Effector memory CD8-positive, alpha-beta T cell (primary cell): ENCODE measurements at regions not wholly inside any gene's neighbourhood (a gene's known extent, or its start where the extent isn't known, plus 50 kb on each side); places are given as distances from the start of the nearest gene placed in this dataset.

Experiments used
- ATAC-seq: fragments of 150-1000 bp; cut with Tn5 transposase; replicated peaks from 2 replicates; pipeline ENCODE4 v1.10.0; 2021; ENCODE audit warnings: mild to moderate bottlenecking, moderate library complexity
- DNase-seq, 3 experiments: peaks; one replicate each; pipeline ENCODE4 v3.0.0; 2021
- H3K27ac Mint-ChIP-seq, 2 donors: one replicate each; pipeline ENCODE4 v1.8.0; 2022; ENCODE audit warnings: mild to moderate bottlenecking in 2 of 2, mixed read lengths in 2 of 2, moderate library complexity in 2 of 2
- H3K27me3 Mint-ChIP-seq, 2 donors: one replicate each; pipeline ENCODE4 v1.8.0; 2022; ENCODE audit warnings: mixed read lengths in 2 of 2
- H3K36me3 Mint-ChIP-seq: one replicate; pipeline ENCODE4 v1.8.0; 2022; ENCODE audit warnings: mild to moderate bottlenecking, moderate library complexity, mixed read lengths; ENCODE audit not compliant: insufficient read depth
- H3K4me1 Mint-ChIP-seq, 2 donors: one replicate each; pipeline ENCODE4 v1.8.0; 2022; ENCODE audit warnings: low read depth in 2 of 2, mixed read lengths in 2 of 2
- H3K4me3 Mint-ChIP-seq, 2 donors: one replicate each; pipeline ENCODE4 v1.8.0; 2022; ENCODE audit warnings: mild to moderate bottlenecking in 2 of 2, mixed read lengths in 2 of 2, moderate library complexity in 2 of 2
- H3K9me3 Mint-ChIP-seq, 2 donors: one replicate each; pipeline ENCODE4 v1.8.0; 2022; ENCODE audit warnings: mixed read lengths in 2 of 2

DNA sequence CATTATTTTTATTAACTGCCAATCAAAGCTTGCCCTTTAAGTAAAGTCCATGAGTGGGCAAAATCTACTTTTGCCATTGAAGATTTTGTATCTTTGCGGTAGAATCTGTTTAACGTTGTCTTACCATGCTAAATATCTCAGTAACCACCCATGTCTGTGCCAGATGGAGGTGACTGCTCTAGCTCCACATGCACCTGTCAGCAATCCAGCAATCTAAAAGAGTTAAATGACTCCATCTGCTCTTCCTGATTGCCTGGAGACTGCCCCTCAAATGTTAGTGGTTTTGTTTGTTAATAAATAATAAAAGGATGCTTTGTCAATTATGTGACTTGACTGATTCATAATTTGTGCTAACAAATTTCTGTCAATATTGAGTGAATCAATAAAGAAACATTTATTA lies 141.7 kb downstream of the RBM43 start:
- Mint-ChIP-seq H3K27ac (no peak overlapping the region), H3K9me3 (peaks cover 0 to 2% of the 10 kb centered on the region in 2 donors), H3K36me3 (no peaks in the 10 kb centered on the region), H3K4me1 (no peaks in the 10 kb centered on the region), H3K4me3 (no peak overlapping the region), H3K27me3 (peaks cover 17 to 26% of the 10 kb centered on the region in 2 donors)
- DNase-seq = no peak
- no peak for ATAC-seq

DNA sequence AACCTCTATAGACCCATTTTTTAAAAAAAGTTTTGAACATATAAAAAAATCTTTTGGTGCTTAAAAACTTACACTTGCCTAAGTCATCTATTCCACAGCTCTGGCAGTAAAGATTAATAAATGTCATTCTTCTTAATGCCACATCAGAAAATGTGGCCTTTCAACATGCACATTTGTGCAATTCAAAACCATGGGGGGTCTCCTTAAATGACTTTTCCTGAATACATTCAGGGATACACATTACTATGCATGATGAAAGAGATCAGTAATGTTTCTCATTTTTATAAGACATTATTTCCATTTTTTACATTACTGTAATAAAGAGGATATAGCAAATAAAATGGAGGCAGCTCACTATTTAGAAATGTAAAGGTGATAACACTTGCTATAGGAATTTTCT lies 142.3 kb downstream of the RBM43 start:
- Mint-ChIP-seq H3K27ac (no peak overlapping the region), H3K9me3 (peaks cover 0 to 2% of the 10 kb centered on the region in 2 donors), H3K27me3 (peaks cover 21 to 26% of the 10 kb centered on the region in 2 donors), H3K4me3 (no peak overlapping the region), H3K4me1 (no peaks in the 10 kb centered on the region), H3K36me3 (no peaks in the 10 kb centered on the region)
- DNase-seq = no peak
- no peak for ATAC-seq

DNA sequence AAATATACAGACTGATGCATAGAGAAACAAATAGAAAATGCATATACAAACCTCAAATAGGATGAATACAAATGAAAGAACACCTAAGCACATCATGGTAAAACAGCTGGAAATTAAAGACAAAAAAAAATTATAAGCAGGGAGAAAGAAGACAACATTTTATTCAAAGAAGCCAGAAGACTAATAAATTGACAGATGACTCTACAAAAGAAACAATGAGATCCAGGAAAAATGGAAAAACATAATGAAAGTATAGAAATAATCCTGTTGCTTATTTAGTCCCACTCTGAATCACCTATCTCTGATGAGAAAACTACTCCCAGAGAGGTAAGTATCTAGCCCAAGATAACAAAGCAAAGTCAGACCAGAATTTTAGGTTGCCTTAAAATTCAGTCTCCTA lies 143.4 kb downstream of the RBM43 start:
- no peaks in the 10 kb centered on the region for H3K4me1 Mint-ChIP-seq
- H3K27ac Mint-ChIP-seq = no peak overlapping the region
- peaks cover 0 to 2% of the 10 kb centered on the region in 2 donors for H3K9me3 Mint-ChIP-seq
- H3K4me3 Mint-ChIP-seq = no peak overlapping the region
- H3K27me3 Mint-ChIP-seq = peaks cover 26 to 27% of the 10 kb centered on the region in 2 donors
- ATAC-seq = no peak
- no peaks in the 10 kb centered on the region for H3K36me3 Mint-ChIP-seq
- DNase-seq = no peak

DNA sequence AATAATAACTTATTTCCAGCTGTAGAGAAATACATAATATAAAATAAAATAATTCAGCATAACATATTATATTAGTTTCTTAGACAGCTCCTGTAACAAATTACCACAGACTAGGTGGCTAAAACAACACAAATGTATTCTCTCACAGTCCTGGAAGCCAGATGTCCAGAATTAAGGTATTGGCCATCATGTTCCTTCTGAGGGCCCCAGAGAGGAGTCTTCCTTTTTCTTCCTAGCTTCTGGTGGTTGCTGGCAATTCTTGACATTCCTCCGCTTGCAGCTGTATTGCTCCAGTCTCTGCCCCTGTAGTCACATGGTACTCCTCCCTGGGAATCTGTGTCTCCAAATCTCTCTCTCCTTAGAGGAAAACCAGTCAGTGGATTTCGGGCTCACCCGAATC lies 146.8 kb downstream of the RBM43 start:
- Mint-ChIP-seq H3K4me3 (no peak overlapping the region), H3K27ac (no peak overlapping the region), H3K4me1 (no peaks in the 10 kb centered on the region), H3K9me3 (peaks cover 0 to 2% of the 10 kb centered on the region in 2 donors), H3K36me3 (no peaks in the 10 kb centered on the region), H3K27me3 (peaks cover 29 to 42% of the 10 kb centered on the region in 2 donors)
- DNase-seq (no peak), ATAC-seq (no peak)

DNA sequence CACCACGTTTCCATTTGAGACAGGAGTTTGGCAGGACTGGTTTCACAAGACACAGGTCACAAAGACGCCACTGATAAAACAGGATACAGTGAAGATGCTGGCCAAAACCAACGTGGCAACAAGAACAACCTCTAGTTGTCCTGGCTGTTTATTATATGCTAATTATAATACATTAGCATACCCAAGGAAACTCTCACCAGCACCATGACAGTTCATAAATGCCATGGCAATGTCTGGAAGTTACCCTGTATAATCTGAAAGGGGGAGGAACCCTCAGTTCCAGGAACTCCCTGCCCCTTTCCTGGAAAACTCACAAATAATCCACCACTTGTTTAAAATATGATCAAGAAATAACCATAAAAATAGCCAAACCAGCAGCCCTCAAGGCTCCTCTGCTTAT lies 148.3 kb downstream of the RBM43 start:
- DNase-seq = no peak
- Mint-ChIP-seq H3K4me1 (no peaks in the 10 kb centered on the region), H3K9me3 (peaks cover 0 to 2% of the 10 kb centered on the region in 2 donors), H3K36me3 (no peaks in the 10 kb centered on the region), H3K27me3 (peaks cover 29 to 42% of the 10 kb centered on the region in 2 donors), H3K4me3 (no peak overlapping the region), H3K27ac (no peak overlapping the region)
- ATAC-seq = no peak

DNA sequence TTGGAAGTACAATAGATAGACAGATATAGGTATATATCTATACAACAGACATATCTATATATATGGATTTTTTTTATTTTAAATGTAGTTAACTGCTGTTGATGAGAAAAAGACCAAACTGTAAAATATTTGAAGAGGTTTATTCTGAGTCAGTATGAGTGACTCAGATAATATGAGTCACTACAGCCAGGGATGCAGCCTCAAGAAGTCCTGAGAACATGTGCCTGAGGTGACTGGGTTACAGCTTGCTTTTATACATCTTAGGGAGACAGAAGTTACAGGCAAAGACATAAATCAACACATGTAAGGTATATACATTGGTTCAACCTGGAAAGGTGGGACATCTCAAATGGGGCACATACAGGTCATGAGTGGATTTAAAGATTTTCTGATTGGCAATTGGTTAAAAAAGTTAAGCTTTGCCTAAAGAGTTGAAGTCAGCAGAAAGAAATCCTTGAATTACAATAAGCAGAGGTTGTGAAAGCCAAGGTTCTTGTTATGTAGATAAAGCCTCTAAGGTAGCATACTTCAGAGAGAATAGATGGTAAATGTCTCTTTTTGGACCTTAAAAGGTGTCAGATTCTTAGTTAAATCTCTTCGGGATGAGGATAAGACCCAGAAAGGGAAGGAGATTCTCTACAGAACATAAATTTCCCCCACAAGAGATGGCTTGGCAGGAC lies 149.9 kb downstream of the RBM43 start:
- DNase-seq (no peak), ATAC-seq (no peak)
- no peak overlapping the region for H3K4me3 Mint-ChIP-seq
- no peak overlapping the region for H3K27ac Mint-ChIP-seq
- H3K36me3 Mint-ChIP-seq = no peaks in the 10 kb centered on the region
- no peaks in the 10 kb centered on the region for H3K9me3 Mint-ChIP-seq
- H3K4me1 Mint-ChIP-seq = no peaks in the 10 kb centered on the region
- H3K27me3 Mint-ChIP-seq = peaks cover 29 to 42% of the 10 kb centered on the region in 2 donors

DNA sequence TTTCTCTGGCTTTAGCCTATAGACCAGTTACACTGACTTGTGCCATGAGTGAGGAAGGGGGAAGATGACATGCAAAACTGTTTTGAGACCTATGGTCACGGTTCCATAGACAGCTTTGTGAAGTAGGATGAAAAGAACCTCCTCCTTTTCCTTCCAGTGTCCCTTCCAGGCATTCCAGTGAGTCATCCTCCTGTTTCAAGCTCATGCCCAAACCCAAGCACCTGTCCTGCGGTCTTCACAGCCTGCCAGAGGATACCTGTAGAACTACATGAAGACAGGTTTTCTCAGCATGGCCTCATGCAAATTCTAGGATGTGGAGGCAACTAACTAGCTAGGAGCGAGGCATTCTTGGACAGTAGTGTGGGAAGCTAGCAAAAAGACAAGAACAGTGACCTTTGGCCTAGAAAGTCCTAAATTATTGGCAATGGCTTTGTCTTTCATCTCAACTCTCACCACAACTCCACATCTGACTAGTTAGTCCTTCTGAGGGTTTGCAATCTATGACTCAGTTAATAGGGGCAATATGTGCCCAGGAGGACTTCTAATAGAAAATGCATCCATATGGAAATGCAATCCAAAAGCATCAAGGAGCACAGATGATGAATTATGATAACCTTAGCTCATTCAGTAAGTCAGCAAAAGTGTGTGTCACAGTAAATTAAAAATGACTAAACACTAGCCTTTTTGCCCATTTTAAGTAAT lies 154.7 kb downstream of the RBM43 start:
- Mint-ChIP-seq H3K27ac (no peak overlapping the region), H3K4me1 (no peaks in the 10 kb centered on the region), H3K4me3 (no peak overlapping the region), H3K9me3 (no peaks in the 10 kb centered on the region), H3K36me3 (no peaks in the 10 kb centered on the region), H3K27me3 (peaks cover 11 to 27% of the 10 kb centered on the region in 2 donors)
- ATAC-seq = no peak
- no peak for DNase-seq

DNA sequence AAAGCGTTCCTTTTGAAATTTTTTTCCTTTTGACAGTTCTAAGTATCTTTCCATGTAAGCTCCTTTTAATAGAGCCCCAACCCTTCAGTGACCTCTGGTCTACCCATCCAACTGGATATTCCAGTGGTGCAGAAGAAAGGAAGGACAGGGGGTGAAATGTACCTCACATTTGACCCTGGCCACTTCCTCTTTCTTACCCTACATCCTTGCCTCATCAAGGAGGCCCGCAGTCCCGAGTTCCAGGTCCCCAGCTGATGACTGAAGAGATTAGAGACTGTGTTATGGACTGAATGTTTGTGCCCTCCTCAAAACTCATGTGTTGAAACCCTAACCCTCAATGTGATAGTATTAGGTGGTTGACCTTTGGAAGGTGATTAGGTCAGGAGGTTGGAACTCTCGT lies 158.1 kb downstream of the RBM43 start:
- no peak overlapping the region for H3K4me3 Mint-ChIP-seq
- H3K27me3 Mint-ChIP-seq = peaks cover 7 to 18% of the 10 kb centered on the region in 2 donors
- no peaks in the 10 kb centered on the region for H3K9me3 Mint-ChIP-seq
- no peaks in the 10 kb centered on the region for H3K36me3 Mint-ChIP-seq
- DNase-seq = no peak
- ATAC-seq = no peak
- no peaks in the 10 kb centered on the region for H3K4me1 Mint-ChIP-seq
- no peak overlapping the region for H3K27ac Mint-ChIP-seq

DNA sequence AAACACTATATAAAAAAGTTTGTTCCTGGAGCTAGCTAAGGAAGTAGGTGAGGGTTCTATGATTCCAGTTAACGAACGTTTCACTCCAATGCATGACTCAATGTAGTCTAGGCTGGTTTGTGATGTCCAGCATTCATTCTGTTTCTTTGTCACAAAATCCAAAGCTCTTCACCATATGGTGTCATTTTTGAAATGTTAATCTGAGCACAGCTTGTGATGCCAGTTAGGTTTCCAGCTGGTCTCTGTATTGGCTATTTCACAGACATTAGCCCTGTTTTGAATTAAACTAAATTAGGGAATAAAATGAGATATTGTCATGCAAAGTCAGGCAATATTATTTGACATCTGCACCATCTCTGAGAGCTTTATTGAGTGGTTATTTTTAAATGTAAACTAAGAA lies 159.4 kb downstream of the RBM43 start:
- Mint-ChIP-seq H3K27me3 (peaks cover 10 to 23% of the 10 kb centered on the region in 2 donors), H3K27ac (no peak overlapping the region)

DNA sequence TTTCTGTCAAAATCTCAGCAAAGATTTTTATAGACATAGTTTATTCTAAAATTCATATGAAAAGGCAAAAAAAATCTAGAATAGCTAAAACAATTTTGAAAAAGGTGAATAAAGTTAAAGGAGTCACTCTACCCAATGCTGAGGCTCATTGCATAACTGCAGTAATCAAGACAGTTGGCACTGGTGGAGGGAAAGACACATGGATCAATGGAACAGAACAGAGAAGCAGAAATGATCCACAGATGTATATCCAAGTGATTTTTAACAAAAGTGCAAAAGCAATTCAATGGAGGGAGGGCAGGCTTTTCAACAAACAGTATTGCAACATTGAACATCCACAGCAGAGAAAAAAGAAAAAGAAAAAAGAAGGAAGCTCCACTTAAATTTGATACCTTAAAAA lies 162.8 kb downstream of the RBM43 start:
- DNase-seq (no peak), ATAC-seq (no peak)
- no peak overlapping the region for H3K4me3 Mint-ChIP-seq
- no peaks in the 10 kb centered on the region for H3K9me3 Mint-ChIP-seq
- no peak overlapping the region for H3K27ac Mint-ChIP-seq
- no peaks in the 10 kb centered on the region for H3K36me3 Mint-ChIP-seq
- no peaks in the 10 kb centered on the region for H3K4me1 Mint-ChIP-seq
- peaks cover 16 to 26% of the 10 kb centered on the region in 2 donors for H3K27me3 Mint-ChIP-seq

More for the DNA sequence above, 159.4 kb downstream of the RBM43 start:
- DNase-seq = no peak
- no peak for ATAC-seq
- Mint-ChIP-seq H3K9me3 (no peaks in the 10 kb centered on the region), H3K4me1 (no peaks in the 10 kb centered on the region), H3K36me3 (no peaks in the 10 kb centered on the region), H3K4me3 (no peak overlapping the region)

DNA sequence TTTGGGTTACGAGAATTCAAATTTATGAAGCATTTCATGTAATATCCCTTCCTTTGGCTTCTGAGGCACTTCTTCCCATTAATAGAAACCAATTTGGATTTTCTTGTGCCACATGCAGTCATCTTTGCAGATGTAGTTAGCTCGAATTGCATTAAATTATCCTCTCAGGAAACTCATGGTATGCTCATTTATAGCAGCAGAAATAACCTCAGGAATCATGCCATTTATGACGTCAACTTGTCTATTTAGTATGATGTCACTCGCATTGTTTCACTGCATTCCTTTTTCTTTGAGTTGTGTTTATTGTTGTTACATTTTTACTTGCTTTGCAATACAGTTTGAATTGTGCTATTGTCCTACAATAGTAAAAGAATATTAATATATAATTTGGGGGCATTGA lies 163.8 kb downstream of the RBM43 start:
- Mint-ChIP-seq H3K4me1 (no peaks in the 10 kb centered on the region), H3K27me3 (peaks cover 16 to 20% of the 10 kb centered on the region in 2 donors), H3K4me3 (no peak overlapping the region), H3K27ac (no peak overlapping the region), H3K36me3 (no peaks in the 10 kb centered on the region), H3K9me3 (no peaks in the 10 kb centered on the region)
- no peak for ATAC-seq
- DNase-seq = no peak

DNA sequence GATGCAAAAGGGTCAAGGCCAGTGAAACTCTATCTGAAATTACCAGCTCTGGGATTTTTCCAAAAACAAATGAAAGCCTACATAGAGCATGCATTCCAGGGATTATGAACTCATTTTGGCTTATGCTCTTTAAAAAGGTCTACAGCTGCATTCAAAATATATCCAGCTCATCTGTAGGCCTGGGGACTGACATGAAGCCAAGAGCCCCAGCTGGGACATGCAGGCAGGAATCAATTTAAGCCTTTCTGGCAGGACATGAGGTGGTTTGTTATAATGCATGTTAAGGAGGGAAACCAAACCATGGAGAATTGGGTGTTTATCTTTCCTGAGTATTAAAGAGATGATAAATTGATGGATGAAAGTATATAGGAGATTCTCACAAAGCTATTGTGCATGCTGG lies 164.5 kb downstream of the RBM43 start:
- Mint-ChIP-seq H3K4me1 (no peaks in the 10 kb centered on the region), H3K36me3 (no peaks in the 10 kb centered on the region), H3K9me3 (no peaks in the 10 kb centered on the region), H3K27ac (no peak overlapping the region), H3K27me3 (peaks cover 16 to 20% of the 10 kb centered on the region in 2 donors), H3K4me3 (no peak overlapping the region)
- DNase-seq (no peak), ATAC-seq (no peak)

DNA sequence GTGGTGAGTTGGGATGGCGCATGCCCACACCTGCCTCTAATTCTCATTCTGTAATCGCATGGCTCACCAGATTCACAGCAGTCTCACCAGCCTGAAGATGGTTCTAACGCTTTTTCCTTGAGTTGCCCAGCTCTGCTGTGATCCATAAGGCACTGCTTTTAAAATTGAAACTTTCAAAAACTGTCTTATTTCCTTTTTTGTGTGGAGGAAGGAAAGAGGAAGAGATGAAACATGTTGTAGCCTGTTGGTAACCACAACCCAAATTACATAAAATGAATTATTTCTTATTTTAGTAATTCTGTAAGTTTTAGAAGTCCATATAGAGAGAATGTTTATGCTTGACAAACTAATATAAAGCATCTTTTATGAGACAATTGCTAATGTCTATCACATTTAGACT lies 165.4 kb downstream of the RBM43 start:
- Mint-ChIP-seq H3K27ac (no peak overlapping the region), H3K4me1 (no peaks in the 10 kb centered on the region), H3K9me3 (no peaks in the 10 kb centered on the region), H3K27me3 (peaks cover 16 to 20% of the 10 kb centered on the region in 2 donors), H3K4me3 (no peak overlapping the region), H3K36me3 (no peaks in the 10 kb centered on the region)
- DNase-seq (no peak), ATAC-seq (no peak)

DNA sequence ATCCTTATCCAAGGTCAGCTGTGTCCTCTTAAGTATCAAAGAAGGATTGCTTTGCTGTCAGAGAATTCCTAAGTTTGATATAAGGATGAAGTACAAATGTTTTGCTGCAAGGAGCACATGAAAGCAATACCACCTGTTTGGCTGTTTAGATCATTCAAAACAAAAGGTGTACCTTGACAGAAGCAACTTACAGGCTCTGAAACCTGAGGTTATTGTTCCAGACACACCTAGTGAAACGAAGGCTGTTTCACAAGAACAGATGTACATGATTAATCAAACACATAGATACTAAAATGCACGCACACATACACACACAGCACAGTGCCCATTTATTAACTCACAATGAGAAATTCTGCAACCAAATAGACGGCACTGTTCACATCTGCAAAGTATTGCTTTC lies 166.2 kb downstream of the RBM43 start:
- H3K27ac Mint-ChIP-seq = no peak overlapping the region
- H3K9me3 Mint-ChIP-seq = no peaks in the 10 kb centered on the region
- DNase-seq (no peak), ATAC-seq (no peak)
- H3K4me3 Mint-ChIP-seq = no peak overlapping the region
- H3K27me3 Mint-ChIP-seq = peaks cover 24 to 27% of the 10 kb centered on the region in 2 donors
- H3K4me1 Mint-ChIP-seq = no peaks in the 10 kb centered on the region
- no peaks in the 10 kb centered on the region for H3K36me3 Mint-ChIP-seq
